ENCODE measurements at regions not wholly inside any gene's neighbourhood (a gene's known extent, or its start where the extent isn't known, plus 50 kb on each side); places are given as distances from the start of the nearest gene placed in this dataset.
"Not testable (repeated sequence)": the region's sequence is repeated elsewhere in the genome, so short reads cannot be mapped to it uniquely, and the experiment has no call there.

- Histone ChIP-seq H3K27me3 (ENCODE audit: insufficient read depth, low read length) (no peaks in the 10 kb centered on the region), H3K4me3 (ENCODE audit: low read depth, low read length) (no peak overlapping the region), H2AFZ (ENCODE audit: low read length, unreplicated experiment) (no peak overlapping the region), H3K4me1 (ENCODE audit: control insufficient read depth, insufficient read depth, low read length, unreplicated experiment) (peaks cover 23% of the 10 kb centered on the region), H3K36me3 (ENCODE audit: insufficient read depth, low read length) (no peaks in the 10 kb centered on the region), H3K27ac (ENCODE audit: low read depth, low read length) (no peak overlapping the region), H3K79me2 (ENCODE audit: control insufficient read depth, insufficient read depth, low read length, unreplicated experiment) (no peaks in the 10 kb centered on the region)
These were observed 71.1 kb upstream of the DLG1 start for GRCh38 chr3:197369545-197369944.

GRCh38 chr3:197368821-197369220 lies 70.4 kb upstream of the DLG1 start:
- H2AFZ ChIP-seq (ENCODE audit: low read length, unreplicated experiment), result no peak overlapping the region
- no peak overlapping the region for H3K4me3 ChIP-seq (ENCODE audit: low read depth, low read length)
- no peak overlapping the region for H3K27ac ChIP-seq (ENCODE audit: low read depth, low read length)
- no peaks in the 10 kb centered on the region for H3K27me3 ChIP-seq (ENCODE audit: insufficient read depth, low read length)
- H3K36me3 ChIP-seq (ENCODE audit: insufficient read depth, low read length), result no peaks in the 10 kb centered on the region
- H3K79me2 ChIP-seq (ENCODE audit: control insufficient read depth, insufficient read depth, low read length, unreplicated experiment), result no peaks in the 10 kb centered on the region
- H3K4me1 ChIP-seq (ENCODE audit: control insufficient read depth, insufficient read depth, low read length, unreplicated experiment), result peaks cover 23% of the 10 kb centered on the region

GRCh38 chr3:197368330-197368729 lies 69.9 kb upstream of the DLG1 start:
- Histone ChIP-seq H3K27me3 (ENCODE audit: insufficient read depth, low read length) (no peaks in the 10 kb centered on the region), H3K27ac (ENCODE audit: low read depth, low read length) (no peak overlapping the region), H2AFZ (ENCODE audit: low read length, unreplicated experiment) (no peak overlapping the region), H3K4me3 (ENCODE audit: low read depth, low read length) (no peak overlapping the region), H3K79me2 (ENCODE audit: control insufficient read depth, insufficient read depth, low read length, unreplicated experiment) (no peaks in the 10 kb centered on the region), H3K4me1 (ENCODE audit: control insufficient read depth, insufficient read depth, low read length, unreplicated experiment) (peaks cover 23% of the 10 kb centered on the region), H3K36me3 (ENCODE audit: insufficient read depth, low read length) (no peaks in the 10 kb centered on the region)

GRCh38 chr3:197367081-197367780 lies 68.8 kb upstream of the DLG1 start:
- Histone ChIP-seq H3K4me3 (ENCODE audit: low read depth, low read length) (no peak overlapping the region), H3K79me2 (ENCODE audit: control insufficient read depth, insufficient read depth, low read length, unreplicated experiment) (no peaks in the 10 kb centered on the region), H3K27me3 (ENCODE audit: insufficient read depth, low read length) (no peaks in the 10 kb centered on the region), H2AFZ (ENCODE audit: low read length, unreplicated experiment) (no peak overlapping the region), H3K27ac (ENCODE audit: low read depth, low read length) (no peak overlapping the region), H3K4me1 (ENCODE audit: control insufficient read depth, insufficient read depth, low read length, unreplicated experiment) (peaks cover 18% of the 10 kb centered on the region), H3K36me3 (ENCODE audit: insufficient read depth, low read length) (no peaks in the 10 kb centered on the region)

GRCh38 chr3:197366301-197367044 lies 68.1 kb upstream of the DLG1 start:
- Histone ChIP-seq H3K79me2 (ENCODE audit: control insufficient read depth, insufficient read depth, low read length, unreplicated experiment) (no peaks in the 10 kb centered on the region), H3K4me1 (ENCODE audit: control insufficient read depth, insufficient read depth, low read length, unreplicated experiment) (peaks cover 10% of the 10 kb centered on the region), H3K27me3 (ENCODE audit: insufficient read depth, low read length) (no peaks in the 10 kb centered on the region), H3K27ac (ENCODE audit: low read depth, low read length) (no peak overlapping the region), H3K4me3 (ENCODE audit: low read depth, low read length) (no peak overlapping the region), H3K36me3 (ENCODE audit: insufficient read depth, low read length) (no peaks in the 10 kb centered on the region), H2AFZ (ENCODE audit: low read length, unreplicated experiment) (no peak overlapping the region)

GRCh38 chr3:197365586-197365985 lies 67.2 kb upstream of the DLG1 start:
- H3K4me1 ChIP-seq (ENCODE audit: control insufficient read depth, insufficient read depth, low read length, unreplicated experiment), result peaks cover 8% of the 10 kb centered on the region
- H3K79me2 ChIP-seq (ENCODE audit: control insufficient read depth, insufficient read depth, low read length, unreplicated experiment), result no peaks in the 10 kb centered on the region
- no peaks in the 10 kb centered on the region for H3K27me3 ChIP-seq (ENCODE audit: insufficient read depth, low read length)
- no peak overlapping the region for H2AFZ ChIP-seq (ENCODE audit: low read length, unreplicated experiment)
- H3K27ac ChIP-seq (ENCODE audit: low read depth, low read length), result no peak overlapping the region
- no peak overlapping the region for H3K4me3 ChIP-seq (ENCODE audit: low read depth, low read length)
- H3K36me3 ChIP-seq (ENCODE audit: insufficient read depth, low read length), result no peaks in the 10 kb centered on the region

GRCh38 chr3:197364410-197365071 lies 66.1 kb upstream of the DLG1 start:
- no peak overlapping the region for H3K27ac ChIP-seq (ENCODE audit: low read depth, low read length)
- H3K27me3 ChIP-seq (ENCODE audit: insufficient read depth, low read length), result no peaks in the 10 kb centered on the region
- no peaks in the 10 kb centered on the region for H3K36me3 ChIP-seq (ENCODE audit: insufficient read depth, low read length)
- H3K4me3 ChIP-seq (ENCODE audit: low read depth, low read length), result no peak overlapping the region
- H3K79me2 ChIP-seq (ENCODE audit: control insufficient read depth, insufficient read depth, low read length, unreplicated experiment), result no peaks in the 10 kb centered on the region
- no peak overlapping the region for H2AFZ ChIP-seq (ENCODE audit: low read length, unreplicated experiment)
- peaks cover 8% of the 10 kb centered on the region for H3K4me1 ChIP-seq (ENCODE audit: control insufficient read depth, insufficient read depth, low read length, unreplicated experiment)

- H3K79me2 ChIP-seq (ENCODE audit: control insufficient read depth, insufficient read depth, low read length, unreplicated experiment), result no peaks in the 10 kb centered on the region
- peaks cover 8% of the 10 kb centered on the region for H3K4me1 ChIP-seq (ENCODE audit: control insufficient read depth, insufficient read depth, low read length, unreplicated experiment)
- H3K4me3 ChIP-seq (ENCODE audit: low read depth, low read length), result no peak overlapping the region
- H2AFZ ChIP-seq (ENCODE audit: low read length, unreplicated experiment), result no peak overlapping the region
- no peaks in the 10 kb centered on the region for H3K27me3 ChIP-seq (ENCODE audit: insufficient read depth, low read length)
- H3K27ac ChIP-seq (ENCODE audit: low read depth, low read length), result no peak overlapping the region
- no peaks in the 10 kb centered on the region for H3K36me3 ChIP-seq (ENCODE audit: insufficient read depth, low read length)
These were observed 65.4 kb upstream of the DLG1 start for GRCh38 chr3:197363553-197364409.

- Histone ChIP-seq H3K79me2 (ENCODE audit: control insufficient read depth, insufficient read depth, low read length, unreplicated experiment) (no peaks in the 10 kb centered on the region), H3K27me3 (ENCODE audit: insufficient read depth, low read length) (no peaks in the 10 kb centered on the region)
These were observed 63.7 kb upstream of the DLG1 start for GRCh38 chr3:197362081-197362480.

GRCh38 chr3:197360095-197360494 lies 61.7 kb upstream of the DLG1 start:
- H3K27ac ChIP-seq (ENCODE audit: low read depth, low read length); H3K4me3 ChIP-seq (ENCODE audit: low read depth, low read length); H3K27me3 ChIP-seq (ENCODE audit: insufficient read depth, low read length); H3K4me1 ChIP-seq (ENCODE audit: control insufficient read depth, insufficient read depth, low read length, unreplicated experiment); H2AFZ ChIP-seq (ENCODE audit: low read length, unreplicated experiment); H3K79me2 ChIP-seq (ENCODE audit: control insufficient read depth, insufficient read depth, low read length, unreplicated experiment); H3K36me3 ChIP-seq (ENCODE audit: insufficient read depth, low read length): not testable (repeated sequence)

More at GRCh38 chr3:197362081-197362480, 63.7 kb upstream of the DLG1 start:
- H3K36me3 ChIP-seq (ENCODE audit: insufficient read depth, low read length), result no peaks in the 10 kb centered on the region
- no peak overlapping the region for H3K27ac ChIP-seq (ENCODE audit: low read depth, low read length)
- no peak overlapping the region for H2AFZ ChIP-seq (ENCODE audit: low read length, unreplicated experiment)
- no peak overlapping the region for H3K4me3 ChIP-seq (ENCODE audit: low read depth, low read length)
- H3K4me1 ChIP-seq (ENCODE audit: control insufficient read depth, insufficient read depth, low read length, unreplicated experiment), result peaks cover 5% of the 10 kb centered on the region
